ENCODE measurements at regions not wholly inside any gene's neighbourhood (a gene's known extent, or its start where the extent isn't known, plus 50 kb on each side); places are given as distances from the start of the nearest gene placed in this dataset.

DNA sequence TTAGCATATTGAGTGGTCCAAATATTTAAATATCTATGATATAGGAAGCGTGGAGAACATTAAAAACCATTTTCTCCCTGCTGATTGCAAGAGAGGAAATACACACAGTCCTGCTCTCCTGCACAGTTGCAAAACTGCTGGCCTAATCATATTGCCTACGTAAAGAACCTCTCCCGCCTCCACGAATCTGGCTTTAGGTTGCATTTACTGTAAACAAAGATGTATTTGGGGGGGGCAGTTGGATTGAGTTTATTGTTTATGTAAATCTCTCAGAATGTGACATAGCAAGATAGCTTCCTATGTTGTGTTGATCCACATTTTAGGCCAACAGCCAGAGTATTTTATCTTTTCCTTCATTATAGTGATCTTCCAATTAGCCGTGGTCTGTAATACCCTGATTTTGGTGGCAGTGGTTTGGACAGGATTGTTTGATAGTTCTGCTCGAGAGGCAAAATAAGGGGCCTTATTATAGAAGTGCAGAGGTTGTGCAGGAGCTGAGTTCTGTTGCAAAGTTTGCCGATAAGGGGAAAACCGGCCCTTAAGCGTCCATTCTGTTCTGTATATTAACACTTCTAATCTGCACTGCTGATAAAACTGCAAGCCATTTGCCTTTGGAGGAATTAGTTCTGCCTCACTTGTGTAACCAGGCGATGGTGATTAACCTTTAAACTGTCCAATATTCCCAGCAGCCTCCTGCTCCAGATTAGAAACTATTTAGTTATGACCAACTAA is 101.6 kb upstream of the SIX3 start:
- H3K4me3 ChIP-seq (replicated peaks in 1 of 3; ENCODE audit: insufficient read depth in 1 of 3, low read depth in 2 of 3, low read length in 3 of 3), result no peak overlapping the region
- no peaks in the 10 kb centered on the region for H3K4me1 ChIP-seq (ENCODE audit: insufficient read depth, low read length)
- intact Hi-C loops (cut with micrococcal nuclease; ENCODE audit: unreplicated experiment) (no loop called here), in situ Hi-C loops (cut with HindIII; ENCODE audit: extremely low pct_ligation_motif_present, low pct_unique_long_range_greater_than_20kb) (no loop called here)
- no peak for FAIRE-seq
- H4K20me1 ChIP-seq (ENCODE audit: insufficient read depth, low read length), result no peaks in the 10 kb centered on the region
- 10% methylated on average over 10 of the region's 10 CpGs for WGBS (ENCODE audit: low lambda C conversion rate)
- BruUV-seq (replicated peaks), result no TSS peak
- ChIA-PET CTCF (ENCODE audit: low intra/inter-chr PET ratio, low total read pairs) (no interaction called here), POLR2A (no interaction called here)
- no peak overlapping the region for H3K27ac ChIP-seq (ENCODE audit: extremely low read length, insufficient read depth, low read length)
- no peak for ATAC-seq
- no peak overlapping the region for H2AFZ ChIP-seq (ENCODE audit: low read length)
- no peak for DNase-seq (ENCODE audit: low spot score)
- H3K36me3 ChIP-seq (replicated peaks in 1 of 2; ENCODE audit: control insufficient read depth in 1 of 2, insufficient read depth in 2 of 2, low read length in 2 of 2), result no peaks in the 10 kb centered on the region
- TF ChIP-seq ZNF501 (CRISPR knock-in tag; IDR thresholded peaks at IDR 0.05), result no peak
- TF ChIP-seq, protein P1, sequence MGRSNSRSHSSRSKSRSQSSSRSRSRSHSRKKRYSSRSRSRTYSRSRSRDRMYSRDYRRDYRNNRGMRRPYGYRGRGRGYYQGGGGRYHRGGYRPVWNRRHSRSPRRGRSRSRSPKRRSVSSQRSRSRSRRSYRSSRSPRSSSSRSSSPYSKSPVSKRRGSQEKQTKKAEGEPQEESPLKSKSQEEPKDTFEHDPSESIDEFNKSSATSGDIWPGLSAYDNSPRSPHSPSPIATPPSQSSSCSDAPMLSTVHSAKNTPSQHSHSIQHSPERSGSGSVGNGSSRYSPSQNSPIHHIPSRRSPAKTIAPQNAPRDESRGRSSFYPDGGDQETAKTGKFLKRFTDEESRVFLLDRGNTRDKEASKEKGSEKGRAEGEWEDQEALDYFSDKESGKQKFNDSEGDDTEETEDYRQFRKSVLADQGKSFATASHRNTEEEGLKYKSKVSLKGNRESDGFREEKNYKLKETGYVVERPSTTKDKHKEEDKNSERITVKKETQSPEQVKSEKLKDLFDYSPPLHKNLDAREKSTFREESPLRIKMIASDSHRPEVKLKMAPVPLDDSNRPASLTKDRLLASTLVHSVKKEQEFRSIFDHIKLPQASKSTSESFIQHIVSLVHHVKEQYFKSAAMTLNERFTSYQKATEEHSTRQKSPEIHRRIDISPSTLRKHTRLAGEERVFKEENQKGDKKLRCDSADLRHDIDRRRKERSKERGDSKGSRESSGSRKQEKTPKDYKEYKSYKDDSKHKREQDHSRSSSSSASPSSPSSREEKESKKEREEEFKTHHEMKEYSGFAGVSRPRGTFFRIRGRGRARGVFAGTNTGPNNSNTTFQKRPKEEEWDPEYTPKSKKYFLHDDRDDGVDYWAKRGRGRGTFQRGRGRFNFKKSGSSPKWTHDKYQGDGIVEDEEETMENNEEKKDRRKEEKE (IDR thresholded peaks at IDR 0.05), result no peak
- TF ChIP-seq ZNF430 (CRISPR knock-in tag; IDR thresholded peaks at IDR 0.05), result no peak
- TF ChIP-seq MAFK (conservative IDR thresholded peaks at IDR 0.05 in 1 of 2, IDR thresholded peaks at IDR 0.05 in 1 of 2; ENCODE audit: low read length in 2 of 2), result peak in 1 of 2 experiments; percentile 40; a peak in 2 of 4 replicates
- no peak for TF ChIP-seq IKZF1 (IDR thresholded peaks at IDR 0.05)
- no peak for TF ChIP-seq ZBTB42 (CRISPR knock-in tag; IDR thresholded peaks at IDR 0.05)
- no peak for TF ChIP-seq ZSCAN30 (CRISPR knock-in tag; IDR thresholded peaks at IDR 0.05)
- no peaks in the 10 kb centered on the region for H3K9me3 ChIP-seq (ENCODE audit: low read length)
- H3K4me2 ChIP-seq (ENCODE audit: low read depth, low read length), result no peak overlapping the region
- no peak overlapping the region for H3K9ac ChIP-seq (ENCODE audit: insufficient read depth, low read depth, low read length)
- H3K79me2 ChIP-seq (ENCODE audit: insufficient read depth, low read length), result no peaks in the 10 kb centered on the region
- H3K27me3 ChIP-seq (ENCODE audit: control insufficient read depth in 1 of 2, insufficient read depth in 2 of 2, low read length in 2 of 2), result peaks cover 0 to 49% of the 10 kb centered on the region in 2 experiments; a peak in 4 of 5 replicates
